Right lung (tissue), 2 donors: ENCODE measurements at regions not wholly inside any gene's neighbourhood (a gene's known extent, or its start where the extent isn't known, plus 50 kb on each side); places are given as distances from the start of the nearest gene placed in this dataset.
"Not testable (repeated sequence)": the region's sequence is repeated elsewhere in the genome, so short reads cannot be mapped to it uniquely, and the experiment has no call there.

ENCODE experiments used
- DNase-seq, 2 donors: peaks; one replicate each; pipeline ENCODE4 v3.0.0-alpha.2; 2013

GRCh38 chr18:79579807-79580497 lies 99.7 kb upstream of the CTDP1 start:
- no peak for DNase-seq

- DNase-seq, result no peak
These were observed 99.0 kb upstream of the CTDP1 start for GRCh38 chr18:79580498-79581171.

GRCh38 chr18:79581406-79581805 lies 98.2 kb upstream of the CTDP1 start:
- no peak for DNase-seq

GRCh38 chr18:79581911-79582310 lies 97.7 kb upstream of the CTDP1 start:
- DNase-seq, result no peak

GRCh38 chr18:79582978-79583377 lies 96.6 kb upstream of the CTDP1 start:
- DNase-seq, result no peak

GRCh38 chr18:79583426-79583825 lies 96.2 kb upstream of the CTDP1 start:
- DNase-seq, result no peak

- DNase-seq, result no peak
These were observed 95.6 kb upstream of the CTDP1 start for GRCh38 chr18:79583984-79584401.

- no peak for DNase-seq
These were observed 94.9 kb upstream of the CTDP1 start for GRCh38 chr18:79584491-79585394.

- no peak for DNase-seq
These were observed 93.9 kb upstream of the CTDP1 start for GRCh38 chr18:79585395-79586370.

GRCh38 chr18:79586436-79587225 lies 93.0 kb upstream of the CTDP1 start:
- DNase-seq, result no peak

- DNase-seq, result no peak
These were observed 92.3 kb upstream of the CTDP1 start for GRCh38 chr18:79587226-79587741.

GRCh38 chr18:79587779-79588635 lies 91.6 kb upstream of the CTDP1 start:
- no peak for DNase-seq

GRCh38 chr18:79588636-79589481 lies 90.7 kb upstream of the CTDP1 start:
- peak; percentile 86 for DNase-seq

- DNase-seq, result no peak
These were observed 90.0 kb upstream of the CTDP1 start for GRCh38 chr18:79589601-79590091.

GRCh38 chr18:79590191-79591031 lies 89.2 kb upstream of the CTDP1 start:
- no peak for DNase-seq

GRCh38 chr18:79591032-79591308 lies 88.6 kb upstream of the CTDP1 start:
- DNase-seq, result no peak

GRCh38 chr18:79592684-79593083 lies 86.9 kb upstream of the CTDP1 start:
- not testable (repeated sequence) for DNase-seq
